ENCODE measurements at regions not wholly inside any gene's neighbourhood (a gene's known extent, or its start where the extent isn't known, plus 50 kb on each side); places are given as distances from the start of the nearest gene placed in this dataset.

- TF ChIP-seq CTCF (conservative IDR thresholded peaks at IDR 0.05; ENCODE audit: low read depth, low read length) (no peak), EZH2 (IDR thresholded peaks at IDR 0.05; ENCODE audit: borderline replicate concordance, low read depth, low read length, poor library complexity, severe bottlenecking) (no peak)
These were observed 92.6 kb upstream of the TLK1 start for GRCh38 chr2:171253279-171253678.

All from A673 (cell line).